Right forelimb (tissue), 1 donor: ENCODE measurements at regions not wholly inside any gene's neighbourhood (a gene's known extent, or its start where the extent isn't known, plus 50 kb on each side); places are given as distances from the start of the nearest gene placed in this dataset.
"Not testable (repeated sequence)": the region's sequence is repeated elsewhere in the genome, so short reads cannot be mapped to it uniquely, and the experiment has no call there.

Source experiments
- DNase-seq: peaks from one replicate; pipeline ENCODE4 v3.0.0-alpha.2; 2018

- DNase-seq: no peak
Measured at GRCh38 chr3:13148126-13148525, 74.9 kb upstream of the IQSEC1 start.

GRCh38 chr3:13147344-13147743 lies 74.1 kb upstream of the IQSEC1 start:
- no peak for DNase-seq

GRCh38 chr3:13146643-13147143 lies 73.5 kb upstream of the IQSEC1 start:
- DNase-seq: no peak

- no peak for DNase-seq
Measured at GRCh38 chr3:13145826-13146642, 72.8 kb upstream of the IQSEC1 start.

- DNase-seq: no peak
Measured at GRCh38 chr3:13145131-13145825, 72.0 kb upstream of the IQSEC1 start.

GRCh38 chr3:13144163-13145023 lies 71.2 kb upstream of the IQSEC1 start:
- DNase-seq: peak; percentile 21

GRCh38 chr3:13143381-13144004 lies 70.3 kb upstream of the IQSEC1 start:
- DNase-seq: no peak

- peak; percentile 23 for DNase-seq
Measured at GRCh38 chr3:13142552-13143380, 69.5 kb upstream of the IQSEC1 start.

- peak; percentile 73 for DNase-seq
Measured at GRCh38 chr3:13141991-13142412, 68.8 kb upstream of the IQSEC1 start.

GRCh38 chr3:13141183-13141582 lies 68.0 kb upstream of the IQSEC1 start:
- no peak for DNase-seq

- DNase-seq: no peak
Measured at GRCh38 chr3:13140596-13140995, 67.4 kb upstream of the IQSEC1 start.

- no peak for DNase-seq
Measured at GRCh38 chr3:13139471-13140065, 66.3 kb upstream of the IQSEC1 start.

GRCh38 chr3:13138833-13139145 lies 65.6 kb upstream of the IQSEC1 start:
- no peak for DNase-seq

GRCh38 chr3:13137941-13138832 lies 65.0 kb upstream of the IQSEC1 start:
- no peak for DNase-seq

- DNase-seq: not testable (repeated sequence)
Measured at GRCh38 chr3:13136848-13137247, 63.6 kb upstream of the IQSEC1 start.

- DNase-seq: no peak
Measured at GRCh38 chr3:13136426-13136825, 63.2 kb upstream of the IQSEC1 start.

GRCh38 chr3:13135811-13136321 lies 62.6 kb upstream of the IQSEC1 start:
- no peak for DNase-seq

- DNase-seq: no peak
Measured at GRCh38 chr3:13135251-13135810, 62.1 kb upstream of the IQSEC1 start.

- no peak for DNase-seq
Measured at GRCh38 chr3:13134879-13135206, 61.6 kb upstream of the IQSEC1 start.
